Inflammatory macrophage treated with lipopolysaccharide for 4 hours (primary cell): ENCODE measurements at regions not wholly inside any gene's neighbourhood (a gene's known extent, or its start where the extent isn't known, plus 50 kb on each side); places are given as distances from the start of the nearest gene placed in this dataset.

Experiments used
- DNase-seq: peaks from one replicate; pipeline ENCODE4 v3.0.0-alpha.2; 2020

DNA sequence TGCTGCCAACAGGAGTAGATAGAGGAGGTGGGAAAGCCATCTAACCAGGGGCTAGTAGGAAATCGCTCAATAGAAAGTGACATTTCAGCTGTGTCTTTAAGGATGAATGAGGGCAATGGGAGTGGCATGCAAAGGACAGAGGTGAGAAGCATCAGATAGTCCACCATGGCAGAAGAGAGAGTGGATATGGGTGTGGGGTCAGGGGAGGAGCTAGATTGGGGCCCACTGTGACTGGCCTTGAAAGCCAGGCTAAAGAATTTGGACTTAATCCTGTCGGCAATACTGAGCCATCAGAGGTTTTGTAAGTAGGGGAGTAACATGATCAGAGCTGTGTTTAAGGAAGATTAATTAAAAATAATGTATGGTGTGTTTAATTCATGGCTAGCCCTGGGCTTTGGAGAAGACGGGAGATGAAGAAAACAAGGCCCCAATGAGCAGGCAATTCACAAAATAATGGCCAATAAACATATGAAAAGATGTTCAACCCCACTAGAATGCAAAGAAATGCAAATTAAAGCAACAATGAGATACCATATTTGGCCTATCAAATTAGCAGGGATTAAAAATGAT is 98.1 kb upstream of the PJA1 start:
- DNase-seq: no peak

DNA sequence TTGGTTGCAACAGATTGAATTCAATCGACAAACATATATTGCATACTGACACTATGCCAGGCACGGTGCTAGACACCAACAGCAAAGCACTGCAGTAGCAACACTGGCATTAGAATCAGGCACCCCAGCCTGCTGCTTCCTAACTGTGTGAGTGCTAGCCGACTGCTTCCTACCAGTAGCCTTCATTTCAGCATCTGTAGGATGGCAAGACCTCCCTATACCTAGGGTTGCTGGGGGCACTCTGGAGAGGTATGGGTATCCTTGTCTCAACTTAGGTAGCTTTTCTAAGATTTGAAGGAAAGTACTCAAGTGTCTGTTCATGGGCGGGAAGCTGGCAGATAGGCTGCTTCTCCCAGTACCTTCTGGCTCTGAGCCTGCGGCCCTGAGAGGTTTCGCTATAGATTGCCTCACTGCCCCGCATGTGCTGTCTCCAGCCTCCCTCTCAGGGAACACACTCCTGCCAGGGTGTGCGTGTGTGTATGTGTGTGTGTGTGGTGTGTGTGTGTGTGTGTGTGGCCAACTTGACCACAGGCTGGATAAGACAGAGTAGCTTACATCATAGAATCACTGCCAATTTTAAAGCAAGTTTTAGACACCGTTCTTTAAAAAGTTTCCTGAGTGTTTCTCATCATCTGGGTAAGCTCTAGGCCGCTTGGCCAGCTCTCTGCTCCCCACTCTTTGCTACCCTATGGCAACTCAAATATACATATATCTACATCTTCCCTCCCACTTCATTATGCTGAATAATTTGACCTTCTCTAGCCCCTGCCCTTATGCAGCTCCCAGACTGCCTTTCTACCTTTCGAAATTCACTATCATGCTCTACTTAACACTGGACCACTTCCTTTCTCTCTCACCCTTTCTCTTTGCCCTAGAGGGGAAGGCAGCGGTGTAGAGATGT is 97.0 kb upstream of the PJA1 start:
- no peak for DNase-seq

DNA sequence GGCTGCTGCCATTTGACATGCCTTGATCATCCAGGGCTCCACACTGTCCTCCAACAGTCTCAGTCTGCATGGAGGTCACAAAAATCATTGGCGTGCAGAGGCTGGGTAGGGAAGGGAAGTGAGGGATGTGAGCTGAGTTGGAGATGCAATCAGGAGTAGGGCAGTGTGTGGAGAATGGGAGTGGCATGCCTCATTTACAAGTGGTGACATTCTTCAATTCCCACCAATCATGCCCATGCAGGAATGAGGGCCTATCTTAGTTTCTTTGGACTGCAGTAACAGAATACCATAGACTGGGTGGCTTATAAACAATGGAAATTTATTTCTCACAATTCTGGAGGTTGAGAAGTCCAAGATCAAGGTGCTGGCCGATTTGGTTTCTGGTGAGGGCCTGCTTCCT is 94.9 kb upstream of the PJA1 start:
- DNase-seq: no peak

DNA sequence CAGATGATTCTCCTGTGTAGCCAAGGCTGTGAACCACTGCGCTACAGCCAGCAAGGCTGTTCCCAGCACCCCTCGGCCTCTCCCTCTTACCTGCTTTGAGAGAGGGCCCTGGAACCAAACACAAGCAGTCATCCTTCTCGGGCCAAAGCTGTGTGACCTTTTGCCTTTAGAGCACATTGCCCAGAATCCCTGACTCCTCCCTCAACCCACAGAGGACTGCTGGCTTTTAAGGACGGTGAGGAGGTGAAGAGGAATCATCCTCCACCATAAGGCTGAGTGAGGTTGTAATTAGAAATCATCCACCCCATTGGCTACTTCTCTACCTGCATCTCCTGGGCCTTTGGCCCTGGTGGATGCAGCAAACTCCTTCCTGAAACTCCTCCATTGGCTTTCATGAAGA is 93.6 kb upstream of the PJA1 start:
- no peak for DNase-seq

DNA sequence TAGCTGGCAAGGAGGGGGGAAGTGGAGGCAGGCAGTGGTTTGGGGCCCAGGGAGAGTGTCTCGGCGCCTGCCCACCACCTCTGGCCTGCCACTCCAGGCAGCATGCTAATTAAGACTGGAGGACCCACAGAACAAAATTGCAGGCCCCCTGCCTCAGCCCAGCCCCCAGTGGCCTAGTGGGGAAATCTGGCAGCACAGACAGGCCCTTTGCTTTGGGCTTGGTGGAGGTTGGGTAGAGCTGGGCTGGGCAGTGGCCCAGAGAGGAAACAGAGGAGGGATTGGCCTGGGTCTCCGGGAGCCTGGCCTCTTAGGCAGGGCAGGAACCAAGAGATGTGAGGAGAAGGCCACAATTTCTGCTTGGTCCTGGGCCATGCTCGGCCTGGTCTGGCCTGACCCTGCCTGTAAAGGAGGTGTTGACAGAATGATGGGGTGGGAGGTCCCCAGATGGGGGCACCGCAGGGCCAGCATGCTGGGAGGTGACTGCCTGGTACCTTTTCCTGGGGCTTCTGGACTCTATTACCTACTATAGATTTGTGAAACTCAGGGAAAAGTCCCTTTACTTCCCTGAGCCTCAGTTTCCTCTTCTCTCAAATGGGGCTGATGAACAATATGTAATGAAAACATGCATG is 92.4 kb upstream of the PJA1 start:
- no peak for DNase-seq

DNA sequence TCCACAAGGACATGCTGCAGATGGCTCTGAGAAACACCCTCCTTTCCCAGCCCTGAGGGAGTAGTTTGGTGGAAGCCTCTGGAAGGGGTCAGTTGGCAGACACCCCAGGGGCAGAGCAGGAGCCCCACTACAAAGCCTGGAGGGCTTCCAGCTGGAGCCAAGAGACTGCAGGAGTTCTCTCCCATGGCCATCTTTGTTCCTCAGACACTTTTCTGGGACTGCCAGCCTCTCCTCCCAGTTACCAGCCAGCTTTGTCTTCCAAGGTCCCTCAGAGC is 91.0 kb upstream of the PJA1 start:
- no peak for DNase-seq

DNA sequence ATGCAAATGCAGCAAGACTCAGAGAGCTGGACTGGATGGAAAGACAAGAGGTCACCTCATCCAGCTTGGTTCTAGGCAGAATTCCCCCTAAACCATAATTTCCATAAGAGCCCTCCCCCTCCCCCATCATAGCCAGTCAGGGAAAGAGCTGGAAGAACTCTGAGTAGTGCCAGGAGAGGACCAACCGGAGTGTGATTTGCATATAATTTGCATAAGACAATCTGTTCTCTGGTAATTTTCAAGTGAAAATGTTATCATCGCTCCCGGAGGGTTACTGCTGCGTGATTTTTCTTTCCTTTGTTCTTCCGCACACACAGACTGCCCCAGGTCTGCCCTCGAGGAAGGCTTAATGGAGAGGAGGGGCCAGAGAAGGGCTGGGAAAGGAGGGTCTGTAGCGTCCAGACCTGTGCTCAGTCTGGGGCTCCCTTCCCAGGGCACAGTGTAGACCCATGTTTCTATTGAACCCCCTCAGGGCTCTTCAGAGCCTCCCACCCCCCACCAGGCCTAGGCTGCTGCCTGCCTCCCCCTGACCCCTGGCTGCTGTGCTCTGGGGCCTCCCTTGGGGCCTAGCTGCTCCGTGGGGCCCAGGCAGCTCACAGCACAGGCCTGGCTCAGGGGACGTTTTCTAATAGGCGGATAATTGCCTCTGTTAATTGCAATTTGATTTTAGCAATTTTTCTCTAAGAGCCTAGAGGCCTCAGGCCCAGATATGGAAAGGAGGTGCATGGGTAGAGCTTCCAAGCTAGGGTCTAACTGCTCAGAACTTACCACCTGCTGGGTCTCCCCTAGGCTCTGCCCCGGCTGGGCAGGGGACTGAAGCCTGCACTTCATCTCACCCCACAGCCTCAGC is 90.4 kb upstream of the PJA1 start:
- DNase-seq: no peak

DNA sequence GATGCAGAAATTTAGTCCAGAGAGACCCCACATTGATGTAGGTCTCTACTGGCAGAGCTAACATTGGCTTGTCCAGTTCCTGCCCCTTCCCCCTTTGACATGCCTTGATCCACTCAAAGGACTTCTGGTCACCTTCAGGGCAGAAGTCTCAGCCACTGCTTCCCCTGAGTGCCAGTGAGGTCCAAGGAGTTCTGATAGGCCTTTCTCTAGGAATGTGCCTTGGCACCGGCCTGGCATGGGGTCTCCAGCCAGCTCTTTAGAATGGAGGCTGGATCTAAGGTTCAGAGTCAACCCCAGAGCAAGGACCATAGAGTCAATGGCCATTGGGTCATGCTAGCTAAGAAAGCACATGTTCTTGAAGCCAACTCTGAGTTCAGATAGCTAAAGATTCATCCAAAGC is 88.6 kb upstream of the PJA1 start:
- DNase-seq: no peak

DNA sequence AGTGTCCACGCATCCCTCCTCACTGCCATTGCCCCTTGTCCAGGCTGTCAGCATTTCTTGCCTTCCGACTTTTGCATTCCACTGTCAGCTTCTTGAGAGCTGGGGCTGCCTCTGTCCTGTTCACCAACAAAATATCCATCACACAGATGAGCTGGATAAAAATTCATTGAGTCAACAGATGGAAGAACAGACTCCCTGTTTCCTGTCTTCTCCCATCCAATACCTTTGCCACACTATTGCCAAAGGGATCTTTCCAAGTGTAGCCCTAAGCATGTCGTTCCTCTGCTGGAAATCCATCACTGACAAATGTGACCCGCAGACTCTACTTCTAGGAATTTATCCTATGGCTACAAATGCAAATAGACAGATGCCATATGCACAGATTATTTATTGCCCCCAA is 78.0 kb upstream of the PJA1 start:
- no peak for DNase-seq

DNA sequence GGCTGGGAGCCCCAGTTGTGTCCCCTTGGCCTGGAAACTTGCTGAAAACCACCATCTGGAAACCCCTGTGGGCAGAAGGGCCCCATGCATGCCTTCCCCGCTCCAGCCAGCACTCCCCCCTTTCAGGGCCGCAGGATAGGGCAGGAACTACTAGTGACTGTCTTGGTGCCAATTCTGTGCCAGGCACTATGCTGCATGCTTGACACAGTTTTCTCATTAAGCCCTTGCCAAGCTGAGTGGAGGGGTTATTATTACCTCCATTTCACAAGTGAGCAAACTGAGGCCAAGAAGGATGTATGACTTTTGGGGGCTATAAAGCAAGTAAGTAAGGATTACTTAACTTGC is 73.6 kb upstream of the PJA1 start:
- no peak for DNase-seq

DNA sequence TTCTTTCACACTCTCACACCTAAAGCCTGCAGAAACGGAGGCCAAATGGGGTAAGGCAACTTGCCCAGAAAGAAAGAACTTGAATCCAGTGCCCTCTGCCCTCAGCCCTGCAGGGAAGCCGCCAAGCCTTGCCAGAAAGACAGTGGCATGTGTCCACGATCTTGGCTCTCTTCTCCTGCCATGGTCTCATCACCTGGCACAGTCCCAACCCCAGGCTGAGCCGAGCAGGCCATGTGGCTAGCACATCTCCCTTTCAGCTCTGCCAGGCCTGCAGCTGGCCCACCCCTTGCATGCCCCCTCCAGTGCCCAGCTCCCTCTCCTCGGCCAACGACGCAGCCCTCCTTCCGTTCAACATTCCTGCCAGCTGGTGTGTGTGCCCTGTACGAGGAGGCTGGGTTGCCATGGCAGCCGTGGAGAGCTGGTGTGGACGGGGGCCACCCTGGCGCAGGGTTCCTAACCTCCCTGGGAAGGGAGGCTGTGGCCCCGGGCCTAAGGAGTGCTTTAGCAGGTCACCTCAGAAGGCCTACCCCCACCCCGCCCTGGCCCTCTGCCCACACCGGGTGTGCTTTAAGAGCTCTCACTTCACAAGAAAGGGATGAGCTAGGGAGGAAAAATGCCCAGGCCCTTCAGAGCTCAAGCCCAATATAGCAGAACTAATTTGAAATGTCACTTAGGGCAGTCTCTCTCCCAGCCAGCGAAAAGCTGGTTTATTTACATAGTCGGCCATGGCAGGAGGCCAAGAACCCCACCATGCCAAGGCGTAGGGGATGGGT is 73.0 kb upstream of the PJA1 start:
- DNase-seq: no peak

DNA sequence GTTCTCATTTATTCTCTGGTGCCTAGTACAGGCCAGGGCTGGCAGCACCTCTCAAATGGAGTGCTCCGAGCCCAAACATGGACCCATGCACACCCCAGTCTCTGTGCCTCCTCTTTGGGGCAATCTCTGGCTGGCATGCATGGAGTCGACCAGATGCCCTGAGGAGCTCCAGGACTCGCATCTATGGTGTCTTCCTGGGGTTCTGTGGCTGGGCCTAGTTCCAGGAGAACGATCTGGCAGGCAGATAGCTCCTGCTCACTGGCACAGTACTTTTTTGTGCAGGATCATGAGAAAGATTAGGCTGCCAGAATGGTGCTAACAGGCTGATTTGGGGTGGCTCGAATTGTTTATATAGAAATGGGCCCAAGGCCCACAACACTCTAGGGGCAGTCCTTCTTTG is 72.0 kb upstream of the PJA1 start:
- DNase-seq: no peak

DNA sequence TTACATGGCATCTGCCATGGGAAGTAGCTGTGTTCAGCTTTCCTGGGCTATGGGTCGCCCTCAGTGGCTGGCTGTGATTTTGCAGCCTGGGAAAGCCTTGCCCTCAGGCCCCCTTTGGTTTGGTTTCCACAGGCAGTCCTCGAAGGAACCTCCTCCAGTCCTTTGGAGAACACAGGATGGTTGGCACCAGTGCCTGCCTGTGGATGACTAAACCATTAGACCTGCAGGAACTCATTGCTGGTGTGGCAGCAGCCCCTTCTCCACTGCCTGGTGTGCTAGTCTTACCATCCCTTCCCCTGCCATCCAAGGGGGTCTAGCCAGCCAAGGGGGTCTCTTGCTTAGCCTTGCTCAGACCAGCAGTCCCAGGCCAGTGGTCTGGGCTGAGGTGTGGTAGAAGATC is 71.4 kb upstream of the PJA1 start:
- no peak for DNase-seq

DNA sequence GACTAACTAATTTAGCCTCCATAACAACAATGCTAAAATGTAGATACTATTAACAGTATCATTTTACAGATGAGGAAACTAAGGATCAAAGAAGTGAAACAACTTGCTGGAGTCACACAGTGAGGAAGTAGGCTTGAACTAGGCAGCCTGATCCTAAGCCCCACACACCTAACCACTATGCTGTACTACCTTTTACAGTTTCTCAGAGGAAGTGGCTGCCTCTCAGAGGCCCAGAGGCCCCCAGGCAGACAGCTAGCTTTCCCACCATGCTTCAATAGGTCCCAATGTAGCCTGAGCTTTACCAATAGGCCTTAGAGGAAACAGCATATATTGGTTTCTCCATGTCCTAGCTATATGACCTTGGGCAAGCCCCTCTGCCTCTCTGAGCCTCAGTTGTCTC is 69.4 kb upstream of the PJA1 start:
- no peak for DNase-seq

DNA sequence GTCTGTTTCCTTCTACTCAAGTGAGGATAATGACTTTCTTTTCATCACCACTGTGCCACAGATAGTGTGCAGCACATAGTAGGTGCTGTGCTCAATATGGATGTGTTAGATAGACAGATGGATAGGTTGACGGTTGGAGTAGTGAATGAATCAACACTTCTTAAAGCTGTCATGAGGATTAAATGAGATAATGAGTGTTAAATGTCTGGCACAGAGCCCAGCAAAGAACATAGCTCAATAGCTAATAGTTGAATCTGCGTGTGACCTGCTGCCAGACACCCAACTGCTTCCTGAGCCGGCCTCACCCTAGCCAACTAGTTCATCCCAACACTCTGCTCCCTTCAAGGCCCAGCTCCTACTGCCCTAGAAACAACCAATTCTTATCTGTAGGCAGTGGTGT is 67.7 kb upstream of the PJA1 start:
- no peak for DNase-seq

DNA sequence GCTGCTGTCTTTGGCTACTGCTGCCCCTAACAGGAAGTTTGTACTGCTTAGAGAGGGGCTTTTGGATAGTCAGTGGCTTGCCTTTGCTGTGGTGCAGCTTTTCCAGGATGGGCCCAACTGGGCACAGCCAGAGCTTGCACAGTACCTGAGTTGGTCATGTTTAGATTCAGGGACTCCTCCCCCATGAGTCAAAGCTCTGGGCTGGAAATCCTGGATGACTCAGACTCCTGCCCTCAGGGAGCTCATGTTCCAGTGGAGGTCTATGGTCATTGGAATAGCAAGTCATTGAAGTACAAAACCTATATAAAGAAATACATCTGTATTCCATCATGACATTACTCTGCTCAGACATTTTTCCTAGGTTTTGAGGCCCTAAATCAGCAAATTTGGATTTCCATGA is 66.7 kb upstream of the PJA1 start:
- no peak for DNase-seq

DNA sequence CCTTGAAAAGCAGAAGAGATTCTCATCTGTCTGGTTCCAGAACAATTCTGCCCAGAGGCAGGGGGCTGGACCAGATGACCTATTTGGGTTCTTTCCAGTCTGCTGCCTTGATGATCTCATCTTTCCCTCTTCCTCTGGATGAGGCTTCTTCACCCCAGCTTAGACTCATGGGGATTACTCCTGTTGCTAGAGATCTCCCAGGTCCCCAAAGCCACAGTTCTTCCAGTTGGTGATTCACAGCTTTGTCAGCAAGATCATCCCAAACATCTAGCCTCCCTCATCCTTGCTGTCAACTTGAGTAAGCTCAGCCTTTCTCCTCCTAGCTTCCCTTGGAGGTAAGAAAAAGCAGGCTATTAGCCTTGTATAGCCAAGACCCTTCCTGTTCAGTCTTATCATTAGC is 64.2 kb upstream of the PJA1 start:
- DNase-seq: no peak

DNA sequence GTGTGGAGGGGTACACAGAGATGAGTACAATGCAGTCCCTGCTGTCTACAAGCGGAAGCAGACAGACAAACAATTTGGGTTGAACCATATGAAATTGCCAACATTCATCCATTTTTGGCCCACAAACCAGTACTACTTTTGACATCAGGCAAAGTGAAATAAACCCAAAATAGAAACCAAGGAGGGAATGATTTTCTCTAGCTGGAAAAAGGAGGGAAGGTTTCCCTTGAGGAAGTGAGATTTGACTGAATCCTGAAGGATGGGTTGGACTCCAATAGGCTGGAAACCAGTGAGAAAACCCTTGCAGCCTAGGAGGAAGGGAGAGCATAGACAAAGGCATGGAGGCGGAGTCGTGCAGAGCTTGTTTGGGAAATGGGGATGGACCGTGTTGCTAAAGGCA is 63.5 kb upstream of the PJA1 start:
- no peak for DNase-seq

DNA sequence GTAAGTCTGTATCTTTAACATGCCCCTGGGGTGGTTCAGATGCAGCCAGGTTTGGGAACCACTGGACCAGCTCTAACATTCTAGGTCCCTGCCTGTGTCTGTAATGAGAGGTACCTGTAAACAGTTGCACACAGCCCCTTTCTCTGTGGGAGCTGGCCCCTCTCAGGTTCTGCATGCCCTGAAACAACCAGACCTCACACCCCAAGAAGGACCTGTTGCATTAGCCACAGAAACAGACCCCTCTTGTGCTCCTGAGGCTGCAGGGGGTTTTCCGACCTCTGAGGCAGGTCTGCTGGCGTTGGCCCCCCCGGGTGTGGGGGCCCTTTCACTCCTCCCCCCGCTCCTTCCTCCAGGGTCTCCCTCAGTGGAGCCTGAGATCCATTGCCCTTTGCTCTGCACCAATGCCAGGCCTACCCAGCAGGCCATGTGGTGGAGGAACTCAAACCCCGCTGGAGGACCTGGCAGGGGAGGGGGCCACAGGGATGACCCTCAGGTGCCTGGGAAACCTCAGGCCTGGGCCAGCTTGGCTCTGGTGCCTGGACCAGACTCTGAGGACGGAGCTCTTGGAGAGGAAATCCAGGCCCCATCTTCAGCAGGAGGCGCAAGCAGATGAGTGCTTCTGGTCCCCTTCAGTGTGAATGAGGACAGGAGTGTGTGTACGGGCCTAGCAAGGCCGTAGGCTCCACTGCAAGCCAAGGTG is 61.4 kb upstream of the PJA1 start:
- no peak for DNase-seq

DNA sequence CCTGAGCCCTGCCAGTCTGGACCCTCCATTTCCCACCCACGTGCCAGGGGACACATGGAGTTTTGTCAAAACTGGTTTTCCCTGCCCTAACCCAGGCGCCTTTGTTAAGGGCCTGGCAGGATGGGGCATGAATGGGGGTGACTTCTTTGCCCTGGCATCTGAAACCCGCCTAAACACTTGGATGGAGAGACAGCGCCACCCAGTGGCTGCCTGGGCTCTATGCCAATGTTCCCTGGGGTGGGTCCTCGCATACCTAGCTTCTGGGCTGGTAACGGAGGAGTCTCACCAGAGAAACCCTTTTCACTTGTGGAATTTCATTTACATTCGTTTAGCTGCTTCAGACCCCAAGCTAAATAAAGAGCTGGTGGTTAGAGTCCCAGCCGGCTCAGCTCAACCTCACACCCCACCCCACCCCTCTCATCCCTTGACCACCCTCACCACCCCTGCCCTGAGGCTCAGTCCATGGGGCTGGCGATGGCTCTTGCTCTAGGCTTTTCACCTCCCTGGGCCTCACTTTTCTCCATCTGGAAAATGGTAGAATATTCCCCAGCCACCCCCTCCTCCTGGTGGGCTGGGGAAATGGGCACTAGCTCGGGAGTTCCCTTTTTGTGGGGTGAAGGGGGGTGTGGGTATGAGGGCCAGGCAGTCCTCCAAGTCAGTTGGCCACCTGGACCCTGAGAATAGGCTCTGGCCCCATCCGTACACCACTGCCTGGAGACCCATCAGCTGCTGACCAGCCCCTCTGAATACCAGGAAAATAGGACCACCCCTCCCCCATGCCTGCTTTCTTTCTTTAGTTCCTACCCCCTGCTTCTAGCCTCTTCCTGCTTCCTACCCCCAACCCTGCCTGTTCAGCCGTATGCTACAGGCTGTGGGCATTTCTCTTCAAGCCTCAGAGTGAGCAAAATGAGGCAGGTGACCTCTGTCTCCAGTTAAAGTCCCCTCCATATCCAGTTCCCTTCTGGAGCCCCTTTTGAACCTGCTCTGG is 57.1 kb upstream of the PJA1 start:
- peak; percentile 38 for DNase-seq
